Adipocyte (in vitro differentiated cells): ENCODE measurements at regions not wholly inside any gene's neighbourhood (a gene's known extent, or its start where the extent isn't known, plus 50 kb on each side); places are given as distances from the start of the nearest gene placed in this dataset.

ENCODE experiments used
- DNase-seq: peaks from one replicate; pipeline ENCODE4 v3.0.0-alpha.2; 2015; ENCODE audit warnings: low read depth
- H3K27me3 ChIP-seq: replicated peaks from 2 replicates; pipeline ENCODE4 v1.7.0; 2013; ENCODE audit warnings: mild to moderate bottlenecking, low read length, moderate library complexity; ENCODE audit not compliant: control insufficient read depth, insufficient read depth
- H3K36me3 ChIP-seq: 2 replicates; pipeline ENCODE4 v1.7.0; 2013; ENCODE audit warnings: low read length, mild to moderate bottlenecking, moderate library complexity; ENCODE audit not compliant: control insufficient read depth, insufficient read depth, severe bottlenecking
- H3K4me1 ChIP-seq: 2 replicates; pipeline ENCODE4 v1.7.0; 2013; ENCODE audit warnings: mild to moderate bottlenecking, low read length, moderate library complexity; ENCODE audit not compliant: control insufficient read depth, insufficient read depth
- H3K4me3 ChIP-seq: 2 replicates; pipeline ENCODE4 v1.7.0; 2013; ENCODE audit warnings: mild to moderate bottlenecking, low read length, moderate library complexity
- H3K9ac ChIP-seq: 2 replicates; pipeline ENCODE4 v1.7.0; 2013; ENCODE audit warnings: mild to moderate bottlenecking, low read length, moderate library complexity
- H3K9me3 ChIP-seq: 2 replicates; pipeline ENCODE4 v1.7.0; 2013; ENCODE audit warnings: mild to moderate bottlenecking, low read length, moderate library complexity; ENCODE audit not compliant: control insufficient read depth

DNA sequence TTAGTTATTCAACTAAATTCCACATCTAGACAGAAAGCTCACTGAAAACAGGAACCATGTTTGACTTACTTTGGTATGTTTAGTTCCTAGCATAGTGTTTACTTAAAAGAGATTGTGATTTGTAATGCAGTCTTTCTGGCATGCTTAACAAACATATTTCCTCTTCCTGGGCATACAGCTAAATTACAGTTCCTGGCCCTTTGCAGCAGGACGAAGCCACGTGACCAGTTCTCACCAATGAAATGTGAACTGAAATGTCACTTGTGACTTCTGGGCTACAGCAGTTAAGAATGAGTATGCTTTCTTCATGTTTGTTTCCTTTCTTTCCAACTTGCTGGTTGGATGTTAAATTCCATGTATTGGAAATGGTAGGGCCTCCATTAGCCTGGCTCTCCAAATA lies 330.5 kb downstream of the FIGN start:
- peaks cover 4% of the 10 kb centered on the region for H3K4me1 ChIP-seq
- no peaks in the 10 kb centered on the region for H3K27me3 ChIP-seq
- no peak overlapping the region for H3K9ac ChIP-seq
- no peak for DNase-seq
- H3K36me3 ChIP-seq, result no peaks in the 10 kb centered on the region
- H3K9me3 ChIP-seq, result no peaks in the 10 kb centered on the region
- H3K4me3 ChIP-seq, result no peak overlapping the region

DNA sequence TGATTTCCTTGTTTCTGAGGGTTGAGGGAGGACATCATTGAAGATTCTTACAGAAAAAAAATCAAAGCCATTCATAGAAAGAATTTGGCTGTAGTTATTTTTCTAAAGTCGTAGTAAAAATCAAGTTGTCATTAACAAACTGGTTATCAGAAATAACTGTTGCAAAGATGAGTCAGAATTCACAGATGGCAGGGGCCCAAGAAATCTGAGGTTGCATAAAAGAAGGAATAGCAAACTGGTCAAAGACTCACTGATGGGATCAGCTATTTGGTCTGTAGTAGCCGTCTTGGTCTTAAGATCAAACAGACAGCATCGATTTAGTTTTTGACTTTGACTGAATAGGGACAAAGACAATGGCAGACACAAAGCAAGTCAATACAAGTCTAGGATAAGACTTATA lies 334.3 kb downstream of the FIGN start:
- H3K27me3 ChIP-seq, result no peaks in the 10 kb centered on the region
- no peak overlapping the region for H3K4me3 ChIP-seq
- peak; percentile 5 for DNase-seq
- H3K4me1 ChIP-seq, result peaks cover 4% of the 10 kb centered on the region
- no peaks in the 10 kb centered on the region for H3K9me3 ChIP-seq
- H3K9ac ChIP-seq, result no peak overlapping the region
- no peaks in the 10 kb centered on the region for H3K36me3 ChIP-seq

DNA sequence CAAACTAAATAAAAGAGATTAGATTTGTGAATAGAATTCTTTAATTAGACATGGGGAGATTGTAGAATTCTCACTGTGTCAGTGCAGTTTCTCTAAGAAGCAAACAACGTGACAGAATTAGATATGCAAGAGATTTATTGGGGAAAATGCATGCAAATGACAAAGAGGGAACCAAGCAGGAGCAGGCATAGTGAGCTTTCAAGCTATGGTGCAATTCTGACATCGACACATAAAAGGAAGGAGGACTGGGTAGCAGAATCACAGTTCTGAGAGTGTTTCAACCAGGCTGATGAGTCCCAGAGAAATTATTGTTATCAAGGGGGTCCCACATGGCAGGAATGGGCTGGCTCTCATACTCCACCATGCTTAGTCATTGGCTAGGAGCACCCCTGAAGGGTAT lies 338.4 kb downstream of the FIGN start:
- Histone ChIP-seq H3K9me3 (no peaks in the 10 kb centered on the region), H3K36me3 (no peaks in the 10 kb centered on the region), H3K4me1 (peaks cover 4% of the 10 kb centered on the region), H3K9ac (no peak overlapping the region), H3K4me3 (no peak overlapping the region), H3K27me3 (no peaks in the 10 kb centered on the region)
- DNase-seq, result no peak

DNA sequence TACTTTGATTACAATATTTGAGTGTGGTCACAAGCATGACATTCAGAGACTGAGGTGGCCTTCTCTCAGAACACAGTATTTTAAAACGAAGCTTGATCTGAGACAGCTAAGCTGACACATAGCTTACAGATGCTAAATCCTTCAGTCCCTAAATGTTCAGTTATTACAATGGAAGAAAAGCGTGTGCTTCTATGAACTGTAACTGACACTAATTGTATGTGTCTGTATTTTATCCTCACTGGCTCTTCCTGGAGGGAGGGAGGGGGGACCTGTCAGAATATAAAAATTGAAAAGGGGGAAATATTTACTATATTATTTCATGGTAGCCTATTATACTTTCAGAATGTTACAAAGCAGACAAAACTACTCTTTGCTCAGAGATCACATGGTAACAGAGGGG lies 340.2 kb downstream of the FIGN start:
- no peak overlapping the region for H3K9ac ChIP-seq
- no peak for DNase-seq
- H3K27me3 ChIP-seq, result no peaks in the 10 kb centered on the region
- no peaks in the 10 kb centered on the region for H3K9me3 ChIP-seq
- no peak overlapping the region for H3K4me3 ChIP-seq
- no peaks in the 10 kb centered on the region for H3K36me3 ChIP-seq
- H3K4me1 ChIP-seq, result no peaks in the 10 kb centered on the region

DNA sequence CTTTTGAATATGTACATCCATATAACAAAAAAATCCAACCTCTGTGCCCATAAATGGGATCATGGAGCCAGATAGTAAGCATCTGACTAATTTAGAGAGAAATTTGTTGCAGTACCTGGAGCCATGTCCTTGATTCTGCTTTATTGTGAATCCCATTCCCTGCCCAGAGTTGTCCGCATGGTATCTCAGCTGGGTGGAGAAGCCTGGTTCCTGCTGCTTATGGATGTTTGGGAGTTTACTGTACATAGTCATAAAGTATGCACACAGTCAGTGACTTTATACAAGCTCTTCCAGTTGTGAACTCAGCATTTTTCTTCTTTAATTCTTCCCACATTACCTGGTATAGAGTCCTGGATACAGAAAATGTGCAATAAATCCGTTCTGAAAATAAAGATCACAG lies 346.0 kb downstream of the FIGN start:
- no peak for DNase-seq
- Histone ChIP-seq H3K9ac (no peak overlapping the region), H3K27me3 (no peaks in the 10 kb centered on the region), H3K9me3 (no peaks in the 10 kb centered on the region), H3K4me1 (no peaks in the 10 kb centered on the region), H3K36me3 (no peaks in the 10 kb centered on the region), H3K4me3 (no peak overlapping the region)

DNA sequence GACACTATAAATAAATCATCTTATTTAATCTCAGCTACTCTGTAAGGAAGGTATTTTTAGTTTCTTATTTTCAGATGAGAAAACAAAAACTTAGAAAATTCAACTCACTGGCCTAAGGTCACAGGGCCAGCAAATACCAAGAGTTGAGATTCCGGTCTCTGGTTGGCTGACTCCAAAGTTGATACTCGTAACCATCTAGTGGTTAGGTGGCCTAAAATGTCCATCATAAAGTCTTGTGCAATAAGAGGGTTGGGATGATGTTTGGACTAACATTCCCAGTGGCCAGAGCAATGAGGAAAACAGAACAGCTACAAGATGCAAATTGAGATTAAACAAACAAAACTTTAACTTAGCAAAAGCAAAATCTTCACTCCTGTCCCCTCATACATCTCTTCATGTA lies 360.3 kb downstream of the FIGN start:
- no peaks in the 10 kb centered on the region for H3K27me3 ChIP-seq
- H3K36me3 ChIP-seq, result no peaks in the 10 kb centered on the region
- DNase-seq, result no peak
- H3K4me3 ChIP-seq, result no peak overlapping the region
- no peaks in the 10 kb centered on the region for H3K9me3 ChIP-seq
- H3K4me1 ChIP-seq, result no peaks in the 10 kb centered on the region
- H3K9ac ChIP-seq, result no peak overlapping the region

DNA sequence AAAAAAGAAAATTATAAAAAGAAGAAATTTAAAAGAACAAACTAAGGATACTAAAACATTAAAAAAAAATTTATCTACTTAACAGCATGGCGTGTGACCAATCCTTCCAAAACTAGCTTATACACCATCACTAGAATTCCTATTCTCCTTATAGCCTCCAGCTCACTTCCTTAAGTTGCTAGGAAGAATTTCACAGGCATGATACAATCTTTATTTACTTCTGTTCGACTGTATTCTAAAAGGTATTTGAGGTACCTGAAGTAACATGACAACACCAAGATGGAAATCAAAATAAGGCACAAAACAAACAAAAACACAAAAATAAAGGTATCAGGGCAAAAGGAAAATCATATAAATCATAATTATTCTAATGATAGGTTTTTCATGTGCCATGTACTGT lies 360.7 kb downstream of the FIGN start:
- H3K4me3 ChIP-seq, result no peak overlapping the region
- no peak overlapping the region for H3K9ac ChIP-seq
- H3K27me3 ChIP-seq, result no peaks in the 10 kb centered on the region
- H3K4me1 ChIP-seq, result no peaks in the 10 kb centered on the region
- DNase-seq, result no peak
- H3K36me3 ChIP-seq, result no peaks in the 10 kb centered on the region
- no peaks in the 10 kb centered on the region for H3K9me3 ChIP-seq

DNA sequence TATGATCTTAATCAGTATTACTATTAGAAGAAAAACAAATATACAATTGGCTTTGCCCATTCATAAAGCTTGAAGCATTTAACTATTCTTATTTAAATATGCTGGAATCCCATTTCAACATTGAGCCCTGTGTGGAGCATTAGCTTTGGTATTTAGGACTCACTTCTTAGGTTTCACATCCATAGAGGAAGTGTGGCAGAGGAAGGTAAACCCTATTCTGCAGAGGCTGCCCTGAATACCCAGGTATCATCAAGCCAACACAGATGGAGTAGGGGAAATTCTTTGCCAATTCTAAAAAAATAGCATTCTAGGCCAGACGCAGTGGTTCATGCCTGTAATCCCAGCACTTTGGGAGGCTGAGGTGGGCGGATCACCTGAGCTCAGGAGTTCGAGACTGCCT lies 361.5 kb downstream of the FIGN start:
- H3K27me3 ChIP-seq, result no peaks in the 10 kb centered on the region
- DNase-seq, result no peak
- H3K4me3 ChIP-seq, result no peak overlapping the region
- no peaks in the 10 kb centered on the region for H3K36me3 ChIP-seq
- no peak overlapping the region for H3K9ac ChIP-seq
- H3K9me3 ChIP-seq, result no peaks in the 10 kb centered on the region
- H3K4me1 ChIP-seq, result no peaks in the 10 kb centered on the region

DNA sequence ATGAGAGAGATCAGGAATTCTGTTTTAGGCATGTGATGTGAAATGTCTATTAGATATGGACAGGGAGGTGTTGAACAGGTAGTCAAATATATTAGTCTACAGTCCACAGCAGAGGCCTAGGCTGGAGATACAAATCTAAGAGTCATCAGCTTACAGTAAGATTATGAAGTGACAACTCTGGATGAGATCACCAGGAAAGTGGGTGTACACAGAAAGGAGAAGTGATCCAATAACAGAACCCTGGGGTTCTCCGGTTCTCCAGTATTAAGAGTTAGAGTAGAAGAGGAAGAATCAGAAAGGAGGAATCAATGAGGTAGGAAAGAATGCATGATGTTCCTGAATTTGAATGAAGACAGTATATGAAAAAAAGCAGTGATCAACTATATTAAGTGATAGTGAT lies 362.3 kb downstream of the FIGN start:
- Histone ChIP-seq H3K27me3 (no peaks in the 10 kb centered on the region), H3K36me3 (no peaks in the 10 kb centered on the region), H3K4me3 (no peak overlapping the region), H3K4me1 (no peaks in the 10 kb centered on the region), H3K9ac (no peak overlapping the region), H3K9me3 (no peaks in the 10 kb centered on the region)
- no peak for DNase-seq

DNA sequence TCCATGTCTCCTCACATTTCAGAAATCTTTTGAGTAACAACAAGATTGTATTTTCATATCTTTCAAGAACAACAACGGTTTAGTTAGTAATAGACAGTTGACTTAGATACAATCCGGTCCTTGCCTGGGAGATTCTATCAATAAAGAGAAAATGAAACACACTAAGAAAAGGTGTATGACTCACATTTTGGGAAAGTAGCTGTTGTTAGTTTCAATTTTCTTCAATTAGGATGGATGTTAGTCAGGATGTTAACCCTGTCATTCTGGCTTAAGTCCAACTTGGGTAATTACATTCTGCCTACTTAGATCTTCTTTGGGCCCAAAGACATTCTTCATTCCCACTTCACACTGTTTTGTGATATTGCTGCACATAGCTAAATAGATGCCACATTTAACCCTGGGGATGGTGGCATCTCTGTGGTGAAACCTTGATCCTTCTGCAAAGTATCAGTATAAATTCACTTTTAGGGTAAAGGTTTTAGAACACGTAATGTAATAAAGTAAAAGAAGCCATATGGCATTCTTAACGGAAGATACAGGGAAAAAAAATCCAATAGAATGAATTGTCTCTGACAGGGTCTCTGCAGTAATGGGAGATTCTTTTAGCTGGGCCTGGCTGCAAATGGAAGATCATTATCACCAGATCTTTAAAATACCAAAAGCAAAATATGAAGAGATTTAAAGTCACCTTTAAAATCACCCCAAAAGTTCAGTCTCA lies 365.5 kb downstream of the FIGN start:
- no peaks in the 10 kb centered on the region for H3K27me3 ChIP-seq
- H3K9ac ChIP-seq, result no peak overlapping the region
- no peaks in the 10 kb centered on the region for H3K36me3 ChIP-seq
- DNase-seq, result no peak
- H3K4me1 ChIP-seq, result peaks cover 11% of the 10 kb centered on the region
- no peak overlapping the region for H3K4me3 ChIP-seq
- no peaks in the 10 kb centered on the region for H3K9me3 ChIP-seq

DNA sequence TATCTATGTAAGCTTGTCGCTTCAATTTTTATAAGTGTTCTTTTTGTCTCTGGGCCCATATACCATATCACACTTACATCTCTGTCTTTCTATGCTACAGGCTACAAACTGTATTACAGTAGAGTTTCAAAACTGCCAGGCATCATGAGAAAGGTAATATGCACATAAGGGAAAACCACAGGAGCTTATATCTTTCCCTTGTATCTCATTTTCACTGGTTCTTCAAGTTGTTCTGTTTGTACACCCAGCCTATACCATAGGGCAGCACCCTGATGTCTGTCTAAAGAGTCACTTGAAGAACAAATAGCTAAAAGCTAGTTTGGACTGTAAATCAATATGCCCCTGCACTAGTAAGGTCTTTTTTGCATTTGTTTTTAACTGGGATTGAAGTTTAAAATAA lies 366.7 kb downstream of the FIGN start:
- Histone ChIP-seq H3K9me3 (no peaks in the 10 kb centered on the region), H3K27me3 (no peaks in the 10 kb centered on the region), H3K4me1 (peaks cover 11% of the 10 kb centered on the region), H3K36me3 (no peaks in the 10 kb centered on the region), H3K9ac (no peak overlapping the region), H3K4me3 (no peak overlapping the region)
- DNase-seq, result no peak

DNA sequence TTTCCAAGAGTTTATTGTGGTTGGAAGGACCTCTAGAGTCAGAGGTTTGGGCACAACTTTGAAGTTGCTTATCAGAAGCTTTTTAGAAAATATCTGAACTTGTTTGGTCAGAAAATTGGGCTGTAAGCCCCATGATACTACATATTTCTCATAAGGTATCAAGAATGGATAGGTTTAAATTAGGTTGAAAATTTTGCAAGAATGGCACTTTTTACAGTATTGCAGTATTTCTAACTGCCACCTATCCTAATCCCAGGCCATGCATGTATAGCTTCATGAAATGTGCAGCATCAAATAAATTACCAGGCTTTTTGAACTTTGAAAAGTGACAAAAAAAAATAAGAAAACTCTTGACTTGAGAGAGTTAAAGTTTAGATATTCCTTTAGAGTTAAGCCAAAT lies 367.2 kb downstream of the FIGN start:
- Histone ChIP-seq H3K36me3 (no peaks in the 10 kb centered on the region), H3K27me3 (no peaks in the 10 kb centered on the region), H3K4me1 (peaks cover 11% of the 10 kb centered on the region), H3K9ac (no peak overlapping the region), H3K9me3 (no peaks in the 10 kb centered on the region), H3K4me3 (no peak overlapping the region)
- no peak for DNase-seq
